ENCODE measurements at regions not wholly inside any gene's neighbourhood (a gene's known extent, or its start where the extent isn't known, plus 50 kb on each side); places are given as distances from the start of the nearest gene placed in this dataset.

GRCh38 chr3:152192936-152193672 is 75.6 kb upstream of the MBNL1 start:
- Histone ChIP-seq H3K4me3 (ENCODE audit: low read depth, low read length) (no peak overlapping the region), H3K9me3 (no peaks in the 10 kb centered on the region), H3K4me1 (peaks cover 15% of the 10 kb centered on the region), H3K36me3 (no peaks in the 10 kb centered on the region), H3K27me3 (no peaks in the 10 kb centered on the region)
- TF ChIP-seq, protein P1, sequence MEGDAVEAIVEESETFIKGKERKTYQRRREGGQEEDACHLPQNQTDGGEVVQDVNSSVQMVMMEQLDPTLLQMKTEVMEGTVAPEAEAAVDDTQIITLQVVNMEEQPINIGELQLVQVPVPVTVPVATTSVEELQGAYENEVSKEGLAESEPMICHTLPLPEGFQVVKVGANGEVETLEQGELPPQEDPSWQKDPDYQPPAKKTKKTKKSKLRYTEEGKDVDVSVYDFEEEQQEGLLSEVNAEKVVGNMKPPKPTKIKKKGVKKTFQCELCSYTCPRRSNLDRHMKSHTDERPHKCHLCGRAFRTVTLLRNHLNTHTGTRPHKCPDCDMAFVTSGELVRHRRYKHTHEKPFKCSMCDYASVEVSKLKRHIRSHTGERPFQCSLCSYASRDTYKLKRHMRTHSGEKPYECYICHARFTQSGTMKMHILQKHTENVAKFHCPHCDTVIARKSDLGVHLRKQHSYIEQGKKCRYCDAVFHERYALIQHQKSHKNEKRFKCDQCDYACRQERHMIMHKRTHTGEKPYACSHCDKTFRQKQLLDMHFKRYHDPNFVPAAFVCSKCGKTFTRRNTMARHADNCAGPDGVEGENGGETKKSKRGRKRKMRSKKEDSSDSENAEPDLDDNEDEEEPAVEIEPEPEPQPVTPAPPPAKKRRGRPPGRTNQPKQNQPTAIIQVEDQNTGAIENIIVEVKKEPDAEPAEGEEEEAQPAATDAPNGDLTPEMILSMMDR (IDR thresholded peaks at IDR 0.05; ENCODE audit: low read depth, low read length): no peak
- no peak for DNase-seq

- no peak for DNase-seq
- Histone ChIP-seq H3K27me3 (no peaks in the 10 kb centered on the region), H3K9me3 (no peaks in the 10 kb centered on the region), H3K36me3 (no peaks in the 10 kb centered on the region), H3K4me3 (ENCODE audit: low read depth, low read length) (no peak overlapping the region), H3K4me1 (peaks cover 15% of the 10 kb centered on the region)
- TF ChIP-seq, protein P1 (IDR thresholded peaks at IDR 0.05; ENCODE audit: low read depth, low read length): no peak
These were observed 75.0 kb upstream of the MBNL1 start for GRCh38 chr3:152193673-152194267.

DNA sequence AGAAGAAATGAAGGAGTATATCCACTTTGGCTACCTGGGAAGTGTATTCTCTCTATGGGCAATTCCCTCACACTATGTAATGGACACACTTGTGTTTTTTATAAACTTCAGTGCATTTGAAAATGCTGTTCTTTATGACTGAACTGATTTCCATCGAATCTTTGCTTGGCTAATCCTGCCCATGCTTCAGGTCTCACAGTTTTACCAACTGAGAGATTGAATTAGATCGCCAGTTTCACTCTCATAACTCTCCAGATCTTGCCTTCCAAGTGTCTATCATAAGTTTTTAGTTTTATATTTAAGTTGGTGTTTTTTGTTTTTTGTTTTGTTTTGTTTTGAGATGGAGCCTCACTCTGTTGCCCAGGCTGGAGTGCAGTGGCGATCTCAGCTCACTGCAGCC is 73.5 kb upstream of the MBNL1 start:
- no peaks in the 10 kb centered on the region for H3K27me3 ChIP-seq
- H3K9me3 ChIP-seq: no peaks in the 10 kb centered on the region
- H3K4me1 ChIP-seq: peaks cover 7% of the 10 kb centered on the region
- no peaks in the 10 kb centered on the region for H3K36me3 ChIP-seq
- no peak for DNase-seq
- no peak overlapping the region for H3K4me3 ChIP-seq (ENCODE audit: low read depth, low read length)
- TF ChIP-seq, protein P1 (IDR thresholded peaks at IDR 0.05; ENCODE audit: low read depth, low read length): no peak

DNA sequence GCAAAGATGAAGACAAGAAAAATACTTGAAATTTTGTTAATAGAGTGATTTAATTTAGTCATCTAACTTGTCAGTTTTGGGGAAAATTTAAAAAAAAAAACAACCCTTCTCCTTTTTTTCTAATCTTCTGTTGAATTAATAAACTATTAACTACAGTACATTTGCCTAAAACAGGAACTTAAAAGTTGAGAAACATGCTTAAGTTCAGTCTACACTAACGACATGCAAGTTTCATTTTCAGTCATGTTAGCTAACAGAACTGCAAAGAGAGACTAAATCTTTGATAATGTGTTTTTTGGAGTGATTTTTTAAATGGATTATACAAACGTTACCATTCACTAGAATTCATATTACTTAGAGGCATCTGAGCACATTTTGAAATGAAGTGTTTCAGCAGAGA is 71.9 kb upstream of the MBNL1 start:
- Histone ChIP-seq H3K4me1 (peaks cover 9% of the 10 kb centered on the region), H3K36me3 (no peaks in the 10 kb centered on the region), H3K27me3 (no peaks in the 10 kb centered on the region), H3K9me3 (no peaks in the 10 kb centered on the region), H3K4me3 (ENCODE audit: low read depth, low read length) (no peak overlapping the region)
- no peak for DNase-seq
- TF ChIP-seq, protein P1 (IDR thresholded peaks at IDR 0.05; ENCODE audit: low read depth, low read length): no peak

- TF ChIP-seq, protein P1 (IDR thresholded peaks at IDR 0.05; ENCODE audit: low read depth, low read length): no peak
- Histone ChIP-seq H3K9me3 (no peaks in the 10 kb centered on the region), H3K4me3 (ENCODE audit: low read depth, low read length) (no peak overlapping the region), H3K36me3 (no peaks in the 10 kb centered on the region), H3K27me3 (no peaks in the 10 kb centered on the region), H3K4me1 (peaks cover 9% of the 10 kb centered on the region)
- no peak for DNase-seq
These were observed 71.3 kb upstream of the MBNL1 start for GRCh38 chr3:152197451-152197850.

DNA sequence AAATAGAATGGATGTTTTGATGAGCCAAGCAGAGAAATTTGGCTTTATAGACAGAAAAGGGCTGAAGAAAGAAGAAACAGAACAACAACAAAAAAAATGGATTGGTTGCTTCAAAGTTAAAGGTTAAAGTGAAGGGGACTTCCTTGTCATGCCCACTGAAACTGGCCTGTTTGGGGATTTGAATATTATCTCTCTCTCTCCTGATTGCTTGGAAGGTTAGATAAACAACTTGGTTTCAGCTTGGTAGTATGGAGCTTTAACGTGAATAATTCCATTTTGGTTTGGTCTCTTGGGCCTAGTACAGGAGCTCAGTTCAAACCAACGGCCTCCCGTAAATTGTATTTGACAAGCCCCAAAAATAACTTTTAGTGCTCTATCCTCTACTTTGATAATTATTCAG is 70.8 kb upstream of the MBNL1 start:
- no peaks in the 10 kb centered on the region for H3K9me3 ChIP-seq
- H3K4me3 ChIP-seq (ENCODE audit: low read depth, low read length): no peak overlapping the region
- TF ChIP-seq, protein P1 (IDR thresholded peaks at IDR 0.05; ENCODE audit: low read depth, low read length): no peak

More for the DNA sequence above, 70.8 kb upstream of the MBNL1 start:
- Histone ChIP-seq H3K27me3 (no peaks in the 10 kb centered on the region), H3K4me1 (peaks cover 9% of the 10 kb centered on the region), H3K36me3 (no peaks in the 10 kb centered on the region)
- DNase-seq: no peak
